HEK293 (cell line): ENCODE measurements at regions not wholly inside any gene's neighbourhood (a gene's known extent, or its start where the extent isn't known, plus 50 kb on each side); places are given as distances from the start of the nearest gene placed in this dataset.

ENCODE experiments used
- CTCF ChIA-PET: fragments of 350-600 bp; formaldehyde crosslinking; extraction: SDS; loops from one replicate; lab custom pipeline; 2021; ENCODE audit warnings: antibody characterized with exemption; lab: Yijun Ruan, JAX
- POLR2A ChIA-PET: fragments of 300-600 bp; formaldehyde crosslinking; extraction: SDS; loops from one replicate; lab custom pipeline; 2020; ENCODE audit warnings: antibody characterized with exemption, inconsistent platforms; lab: Yijun Ruan, JAX
- H3K27ac ChIP-seq: fragments of 200-500 bp; sonication (Bioruptor generic); 2 replicates; pipeline ENCODE4 v1.5.1; 2014; ENCODE audit warnings: low read depth, low read length, control low read depth, inconsistent platforms; ENCODE audit errors: extremely low read depth
- H3K36me3 ChIP-seq, 2 experiments: fragments of 200-500 bp in 1 of 2; sonication (Bioruptor generic) in 1 of 2; 1 replicate in 1 of 2; 2 replicates in 1 of 2; pipeline ENCODE4 v1.5.1; 2014 to 2017; ENCODE audit warnings: inconsistent platforms in 2 of 2, low read length in 2 of 2; ENCODE audit not compliant: control insufficient read depth in 2 of 2, insufficient read depth in 1 of 2
- H3K4me1 ChIP-seq: fragments of 200-500 bp; sonication (Bioruptor generic); 2 replicates; pipeline ENCODE4 v1.5.1; 2014; ENCODE audit warnings: mild to moderate bottlenecking, low read length, inconsistent platforms; ENCODE audit not compliant: control insufficient read depth, insufficient read depth
- H3K4me3 ChIP-seq: 2 replicates; pipeline ENCODE4 v1.5.1; 2011; ENCODE audit warnings: low read depth, mild to moderate bottlenecking, control low read depth, low read length, moderate library complexity
- H3K9me3 ChIP-seq: fragments of 200-500 bp; sonication (Bioruptor generic); 2 replicates; pipeline ENCODE4 v1.5.1; 2014; ENCODE audit warnings: low read depth, low read length, inconsistent platforms; ENCODE audit not compliant: control insufficient read depth, insufficient read depth
- GFI1B ChIP-seq: fragments of 450-650 bp; formaldehyde crosslinking; IDR thresholded peaks from 2 replicates; pipeline ENCODE4 v1.5.1; 2016; ENCODE audit warnings: missing biosample characterization, missing genetic modification characterization
- GLIS2 ChIP-seq: fragments of 450-650 bp; formaldehyde crosslinking; IDR thresholded peaks from 2 replicates; pipeline ENCODE4 v1.5.1; 2016; ENCODE audit warnings: missing biosample characterization, missing genetic modification characterization
- HOXA7 ChIP-seq: sonication (generic); formaldehyde crosslinking; IDR thresholded peaks from 2 replicates; pipeline ENCODE4 v1.8.1; 2022; ENCODE audit warnings: missing genetic modification reagents, borderline replicate concordance
- HOXD13 ChIP-seq: sonication (generic); formaldehyde crosslinking; IDR thresholded peaks from 2 replicates; pipeline ENCODE4 v1.8.0; 2022; ENCODE audit warnings: missing genetic modification reagents, borderline replicate concordance
- KLF8 ChIP-seq: fragments of 450-650 bp; formaldehyde crosslinking; IDR thresholded peaks from 2 replicates; pipeline ENCODE4 v1.5.1; 2016; ENCODE audit warnings: missing biosample characterization, missing genetic modification characterization
- KLF9 ChIP-seq: fragments of 450-650 bp; formaldehyde crosslinking; IDR thresholded peaks from 2 replicates; pipeline ENCODE4 v1.5.1; 2016; ENCODE audit warnings: missing biosample characterization, missing genetic modification characterization, low read depth
- MYNN ChIP-seq: fragments of 450-650 bp; formaldehyde crosslinking; IDR thresholded peaks from 2 replicates; pipeline ENCODE4 v1.5.1; 2016; ENCODE audit warnings: missing biosample characterization, missing genetic modification characterization, borderline replicate concordance
- RBAK ChIP-seq: fragments of 450-650 bp; formaldehyde crosslinking; IDR thresholded peaks from 2 replicates; pipeline ENCODE4 v1.5.1; 2016; ENCODE audit warnings: missing biosample characterization, missing genetic modification characterization
- SCRT2 ChIP-seq: fragments of 450-650 bp; formaldehyde crosslinking; IDR thresholded peaks from 2 replicates; pipeline ENCODE4 v1.5.1; 2016; ENCODE audit warnings: missing biosample characterization, missing genetic modification characterization
- SP3 ChIP-seq: fragments of 450-650 bp; formaldehyde crosslinking; IDR thresholded peaks from 2 replicates; pipeline ENCODE4 v1.5.1; 2016; ENCODE audit warnings: missing biosample characterization, missing genetic modification characterization
- ZFP3 ChIP-seq: fragments of 450-650 bp; formaldehyde crosslinking; IDR thresholded peaks from 2 replicates; pipeline ENCODE4 v1.5.1; 2016; ENCODE audit warnings: low read depth, missing biosample characterization, missing genetic modification characterization
- ZNF10 ChIP-seq: fragments of 450-650 bp; formaldehyde crosslinking; IDR thresholded peaks from 2 replicates; pipeline ENCODE4 v1.5.1; 2017; ENCODE audit warnings: missing biosample characterization, missing genetic modification characterization
- ZNF112 ChIP-seq: fragments of 450-650 bp; formaldehyde crosslinking; IDR thresholded peaks from 2 replicates; pipeline ENCODE4 v1.5.0; 2017; ENCODE audit warnings: missing biosample characterization, missing genetic modification characterization
- ZNF133 ChIP-seq: fragments of 450-650 bp; formaldehyde crosslinking; IDR thresholded peaks from 2 replicates; pipeline ENCODE4 v1.5.1; 2016; ENCODE audit warnings: missing biosample characterization, missing genetic modification characterization
- ZNF146 ChIP-seq: fragments of 450-650 bp; formaldehyde crosslinking; IDR thresholded peaks from 2 replicates; pipeline ENCODE4 v1.5.1; 2016; ENCODE audit warnings: missing biosample characterization, missing genetic modification characterization
- ZNF19 ChIP-seq: fragments of 450-650 bp; formaldehyde crosslinking; IDR thresholded peaks from 2 replicates; pipeline ENCODE4; 2016; ENCODE audit warnings: missing biosample characterization, missing genetic modification characterization, low read depth
- ZNF211 ChIP-seq: fragments of 450-650 bp; formaldehyde crosslinking; IDR thresholded peaks from 2 replicates; pipeline ENCODE4 v1.5.1; 2016; ENCODE audit warnings: low read depth, missing biosample characterization, missing genetic modification characterization
- ZNF335 ChIP-seq: fragments of 450-650 bp; formaldehyde crosslinking; conservative IDR thresholded peaks from 2 replicates; pipeline ENCODE4 v1.5.1; 2016; ENCODE audit warnings: missing biosample characterization, missing genetic modification characterization
- ZNF391 ChIP-seq: fragments of 450-650 bp; formaldehyde crosslinking; IDR thresholded peaks from 2 replicates; pipeline ENCODE4 v1.5.1; 2016; ENCODE audit warnings: low read depth, missing biosample characterization, missing genetic modification characterization, borderline replicate concordance
- ZNF514 ChIP-seq: fragments of 450-650 bp; formaldehyde crosslinking; IDR thresholded peaks from 2 replicates; pipeline ENCODE4 v1.5.1; 2016; ENCODE audit warnings: missing biosample characterization, missing genetic modification characterization
- ZNF529 ChIP-seq: fragments of 450-650 bp; formaldehyde crosslinking; IDR thresholded peaks from 2 replicates; pipeline ENCODE4 v1.5.1; 2017; ENCODE audit warnings: missing genetic modification characterization, missing biosample characterization; ENCODE audit not compliant: insufficient replicate concordance
- ZNF571 ChIP-seq: fragments of 450-650 bp; formaldehyde crosslinking; IDR thresholded peaks from 2 replicates; pipeline ENCODE4 v1.5.0; 2017; ENCODE audit warnings: missing biosample characterization, missing genetic modification characterization
- ZNF600 ChIP-seq: fragments of 450-650 bp; formaldehyde crosslinking; IDR thresholded peaks from 2 replicates; pipeline ENCODE4 v1.5.1; 2016; ENCODE audit warnings: missing biosample characterization, missing genetic modification characterization
- ZNF654 ChIP-seq: fragments of 450-650 bp; formaldehyde crosslinking; IDR thresholded peaks from 2 replicates; pipeline ENCODE4 v1.5.1; 2016; ENCODE audit warnings: low read depth, missing biosample characterization, missing genetic modification characterization
- ZNF76 ChIP-seq: fragments of 450-650 bp; formaldehyde crosslinking; IDR thresholded peaks from 2 replicates; pipeline ENCODE4; 2016; ENCODE audit warnings: low read depth, missing biosample characterization, missing genetic modification characterization, borderline replicate concordance
- TF ChIP-seq, protein P1 (sequence below): fragments of 450-650 bp; formaldehyde crosslinking; IDR thresholded peaks from 2 replicates; pipeline ENCODE4 v1.5.1; 2016; ENCODE audit warnings: missing biosample characterization, missing genetic modification characterization
- TF ChIP-seq, protein P2 (sequence below): fragments of 450-650 bp; formaldehyde crosslinking; IDR thresholded peaks from 2 replicates; pipeline ENCODE4 v1.5.0; 2017; ENCODE audit warnings: missing biosample characterization, missing genetic modification characterization, borderline replicate concordance
- TF ChIP-seq, protein P3 (sequence below): fragments of 450-650 bp; formaldehyde crosslinking; IDR thresholded peaks from 2 replicates; pipeline ENCODE4 v1.5.1; 2016; ENCODE audit warnings: missing biosample characterization, missing genetic modification characterization
- TF ChIP-seq, protein P4 (sequence below): fragments of 450-650 bp; formaldehyde crosslinking; IDR thresholded peaks from 2 replicates; pipeline ENCODE4 v1.5.1; 2016; ENCODE audit warnings: missing biosample characterization, missing genetic modification characterization

DNA sequence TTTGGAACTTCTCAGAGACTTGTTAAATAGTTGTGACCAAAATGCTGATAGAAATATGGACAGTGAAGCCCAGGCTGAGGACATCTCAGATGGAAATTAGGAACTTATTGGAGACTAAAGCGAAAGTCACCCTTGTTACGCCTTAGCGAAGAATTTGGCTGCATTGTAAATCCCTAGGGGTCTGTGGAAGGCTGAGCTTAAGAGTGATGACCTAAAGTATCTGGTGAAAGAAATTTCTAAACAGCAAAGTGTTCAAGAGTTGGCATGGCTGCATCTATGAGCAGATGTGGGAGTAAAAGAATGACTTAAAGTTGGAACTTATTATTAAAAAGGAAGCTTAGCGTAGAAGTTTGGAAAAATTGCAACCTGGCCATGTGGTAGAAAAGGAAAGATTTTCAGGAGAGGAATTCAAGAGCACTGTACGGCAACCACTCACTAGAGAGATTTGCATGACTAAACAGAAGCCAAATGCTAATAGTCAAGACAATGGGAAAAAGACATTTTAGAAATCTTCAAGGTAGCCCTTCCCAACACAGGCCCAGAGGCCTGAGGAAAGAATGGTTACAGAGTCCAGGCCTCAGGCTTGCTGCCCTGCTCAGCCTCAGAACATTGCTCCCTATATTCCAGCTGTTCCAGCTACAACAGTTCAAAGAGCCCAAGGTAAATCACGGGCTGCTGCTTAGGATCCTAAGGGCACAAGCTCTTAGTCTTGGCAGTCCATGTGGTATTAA is 61.6 kb upstream of the TNFRSF21 start:
- ChIA-PET CTCF (interaction anchor here (0.7 kb wide), 1 partner anchor 9 kb away, joined by 3 read pairs; no protein-coding TSS in a partner anchor), POLR2A (no interaction called here)
- no peaks in the 10 kb centered on the region for H3K4me1 ChIP-seq
- TF ChIP-seq HOXD13 (CRISPR knock-in tag) (no peak), ZNF335 (tag by site-specific recombination) (no peak), ZNF10 (tag by site-specific recombination) (no peak), ZNF600 (tag by site-specific recombination) (no peak), SP3 (tag by site-specific recombination) (no peak), ZNF571 (no peak), MYNN (no peak), ZFP3 (tag by site-specific recombination) (no peak), ZNF146 (tag by site-specific recombination) (no peak), ZNF391 (tag by site-specific recombination) (no peak)
- H3K4me3 ChIP-seq: no peak overlapping the region
- no peak overlapping the region for H3K27ac ChIP-seq
- no peaks in the 10 kb centered on the region for H3K36me3 ChIP-seq
- no peaks in the 10 kb centered on the region for H3K9me3 ChIP-seq

DNA sequence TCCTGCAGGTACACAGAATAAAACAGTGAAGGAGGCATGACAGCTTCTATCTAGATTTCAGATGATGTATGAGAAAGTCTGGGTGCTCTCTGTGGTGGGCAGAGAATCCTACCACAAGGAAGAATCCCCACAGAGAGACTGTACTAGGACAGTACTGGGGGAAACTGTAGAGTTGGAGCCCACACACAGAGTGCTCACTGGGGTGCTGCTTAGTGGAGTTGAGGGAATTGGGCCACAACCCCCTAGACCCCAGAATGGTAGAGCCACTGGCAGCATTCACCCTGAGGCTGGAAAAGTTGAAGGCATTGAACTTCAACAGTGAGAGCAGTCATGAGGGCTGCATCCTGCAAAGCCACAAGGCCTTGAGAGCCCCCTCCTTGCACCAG is 62.2 kb upstream of the TNFRSF21 start:
- no peak overlapping the region for H3K4me3 ChIP-seq
- ChIA-PET CTCF (no interaction called here), POLR2A (no interaction called here)

More for the DNA sequence above, 62.2 kb upstream of the TNFRSF21 start:
- TF ChIP-seq KLF9 (tag by site-specific recombination): no peak
- TF ChIP-seq ZNF529 (tag by site-specific recombination): no peak
- no peak for TF ChIP-seq HOXA7
- TF ChIP-seq RBAK (tag by site-specific recombination): no peak
- TF ChIP-seq, protein P1, sequence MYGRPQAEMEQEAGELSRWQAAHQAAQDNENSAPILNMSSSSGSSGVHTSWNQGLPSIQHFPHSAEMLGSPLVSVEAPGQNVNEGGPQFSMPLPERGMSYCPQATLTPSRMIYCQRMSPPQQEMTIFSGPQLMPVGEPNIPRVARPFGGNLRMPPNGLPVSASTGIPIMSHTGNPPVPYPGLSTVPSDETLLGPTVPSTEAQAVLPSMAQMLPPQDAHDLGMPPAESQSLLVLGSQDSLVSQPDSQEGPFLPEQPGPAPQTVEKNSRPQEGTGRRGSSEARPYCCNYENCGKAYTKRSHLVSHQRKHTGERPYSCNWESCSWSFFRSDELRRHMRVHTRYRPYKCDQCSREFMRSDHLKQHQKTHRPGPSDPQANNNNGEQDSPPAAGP (tag by site-specific recombination): no peak
- TF ChIP-seq, protein P2, sequence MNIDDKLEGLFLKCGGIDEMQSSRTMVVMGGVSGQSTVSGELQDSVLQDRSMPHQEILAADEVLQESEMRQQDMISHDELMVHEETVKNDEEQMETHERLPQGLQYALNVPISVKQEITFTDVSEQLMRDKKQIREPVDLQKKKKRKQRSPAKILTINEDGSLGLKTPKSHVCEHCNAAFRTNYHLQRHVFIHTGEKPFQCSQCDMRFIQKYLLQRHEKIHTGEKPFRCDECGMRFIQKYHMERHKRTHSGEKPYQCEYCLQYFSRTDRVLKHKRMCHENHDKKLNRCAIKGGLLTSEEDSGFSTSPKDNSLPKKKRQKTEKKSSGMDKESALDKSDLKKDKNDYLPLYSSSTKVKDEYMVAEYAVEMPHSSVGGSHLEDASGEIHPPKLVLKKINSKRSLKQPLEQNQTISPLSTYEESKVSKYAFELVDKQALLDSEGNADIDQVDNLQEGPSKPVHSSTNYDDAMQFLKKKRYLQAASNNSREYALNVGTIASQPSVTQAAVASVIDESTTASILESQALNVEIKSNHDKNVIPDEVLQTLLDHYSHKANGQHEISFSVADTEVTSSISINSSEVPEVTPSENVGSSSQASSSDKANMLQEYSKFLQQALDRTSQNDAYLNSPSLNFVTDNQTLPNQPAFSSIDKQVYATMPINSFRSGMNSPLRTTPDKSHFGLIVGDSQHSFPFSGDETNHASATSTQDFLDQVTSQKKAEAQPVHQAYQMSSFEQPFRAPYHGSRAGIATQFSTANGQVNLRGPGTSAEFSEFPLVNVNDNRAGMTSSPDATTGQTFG (tag by site-specific recombination): no peak
- no peak for TF ChIP-seq ZNF76 (tag by site-specific recombination)
- TF ChIP-seq, protein P3, sequence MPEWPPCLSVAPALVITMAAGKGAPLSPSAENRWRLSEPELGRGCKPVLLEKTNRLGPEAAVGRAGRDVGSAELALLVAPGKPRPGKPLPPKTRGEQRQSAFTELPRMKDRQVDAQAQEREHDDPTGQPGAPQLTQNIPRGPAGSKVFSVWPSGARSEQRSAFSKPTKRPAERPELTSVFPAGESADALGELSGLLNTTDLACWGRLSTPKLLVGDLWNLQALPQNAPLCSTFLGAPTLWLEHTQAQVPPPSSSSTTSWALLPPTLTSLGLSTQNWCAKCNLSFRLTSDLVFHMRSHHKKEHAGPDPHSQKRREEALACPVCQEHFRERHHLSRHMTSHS: no peak
- TF ChIP-seq, protein P4, sequence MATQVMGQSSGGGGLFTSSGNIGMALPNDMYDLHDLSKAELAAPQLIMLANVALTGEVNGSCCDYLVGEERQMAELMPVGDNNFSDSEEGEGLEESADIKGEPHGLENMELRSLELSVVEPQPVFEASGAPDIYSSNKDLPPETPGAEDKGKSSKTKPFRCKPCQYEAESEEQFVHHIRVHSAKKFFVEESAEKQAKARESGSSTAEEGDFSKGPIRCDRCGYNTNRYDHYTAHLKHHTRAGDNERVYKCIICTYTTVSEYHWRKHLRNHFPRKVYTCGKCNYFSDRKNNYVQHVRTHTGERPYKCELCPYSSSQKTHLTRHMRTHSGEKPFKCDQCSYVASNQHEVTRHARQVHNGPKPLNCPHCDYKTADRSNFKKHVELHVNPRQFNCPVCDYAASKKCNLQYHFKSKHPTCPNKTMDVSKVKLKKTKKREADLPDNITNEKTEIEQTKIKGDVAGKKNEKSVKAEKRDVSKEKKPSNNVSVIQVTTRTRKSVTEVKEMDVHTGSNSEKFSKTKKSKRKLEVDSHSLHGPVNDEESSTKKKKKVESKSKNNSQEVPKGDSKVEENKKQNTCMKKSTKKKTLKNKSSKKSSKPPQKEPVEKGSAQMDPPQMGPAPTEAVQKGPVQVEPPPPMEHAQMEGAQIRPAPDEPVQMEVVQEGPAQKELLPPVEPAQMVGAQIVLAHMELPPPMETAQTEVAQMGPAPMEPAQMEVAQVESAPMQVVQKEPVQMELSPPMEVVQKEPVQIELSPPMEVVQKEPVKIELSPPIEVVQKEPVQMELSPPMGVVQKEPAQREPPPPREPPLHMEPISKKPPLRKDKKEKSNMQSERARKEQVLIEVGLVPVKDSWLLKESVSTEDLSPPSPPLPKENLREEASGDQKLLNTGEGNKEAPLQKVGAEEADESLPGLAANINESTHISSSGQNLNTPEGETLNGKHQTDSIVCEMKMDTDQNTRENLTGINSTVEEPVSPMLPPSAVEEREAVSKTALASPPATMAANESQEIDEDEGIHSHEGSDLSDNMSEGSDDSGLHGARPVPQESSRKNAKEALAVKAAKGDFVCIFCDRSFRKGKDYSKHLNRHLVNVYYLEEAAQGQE (tag by site-specific recombination): no peak
- no peak for TF ChIP-seq ZNF514
- TF ChIP-seq KLF8: no peak
- no peak for TF ChIP-seq ZNF112
- no peak for TF ChIP-seq GFI1B (tag by site-specific recombination)
- TF ChIP-seq GLIS2 (tag by site-specific recombination): no peak
- no peak for TF ChIP-seq ZNF654 (tag by site-specific recombination)
- no peak for TF ChIP-seq ZNF133 (tag by site-specific recombination)
- no peak for TF ChIP-seq SCRT2 (tag by site-specific recombination)
- TF ChIP-seq ZNF211 (tag by site-specific recombination): no peak
- TF ChIP-seq ZNF19 (tag by site-specific recombination): no peak
- Histone ChIP-seq H3K9me3 (no peaks in the 10 kb centered on the region), H3K36me3 (no peaks in the 10 kb centered on the region), H3K4me1 (no peaks in the 10 kb centered on the region), H3K27ac (no peak overlapping the region)
